Testis (tissue), 2 donors: ENCODE measurements at regions not wholly inside any gene's neighbourhood (a gene's known extent, or its start where the extent isn't known, plus 50 kb on each side); places are given as distances from the start of the nearest gene placed in this dataset.

Source experiments
- CTCF ChIP-seq, 3 experiments: fragments of 450-650 bp in 2 of 3; fragments of 200-600 bp in 1 of 3; sonication (generic) in 1 of 3; IDR thresholded peaks; one replicate each; pipeline ENCODE4 v1.5.1; 2016 to 2019; ENCODE audit warnings: antibody characterized with exemption in 3 of 3, mild to moderate bottlenecking in 2 of 3, moderate library complexity in 1 of 3
- POLR2A ChIP-seq: fragments of 450-650 bp; IDR thresholded peaks from one replicate; pipeline ENCODE4 v1.6.1; 2017; ENCODE audit warnings: antibody characterized with exemption, mild to moderate bottlenecking, moderate library complexity

GRCh38 chr10:84605802-84606201 is 277.4 kb downstream of the CCSER2 start:
- no peak for TF ChIP-seq CTCF (IDR thresholded peaks at IDR 0.05)
- TF ChIP-seq POLR2A = no peak
